ENCODE measurements at regions not wholly inside any gene's neighbourhood (a gene's known extent, or its start where the extent isn't known, plus 50 kb on each side); places are given as distances from the start of the nearest gene placed in this dataset.

GRCh38 chr1:239858529-239858928, 233.2 kb upstream of the FMN2 start:
- no peak for TF ChIP-seq CTCF (IDR thresholded peaks at IDR 0.05)
- no peak for TF ChIP-seq POLR2A (IDR thresholded peaks at IDR 0.05)
